Colonic mucosa (tissue), 4 donors: ENCODE measurements at regions not wholly inside any gene's neighbourhood (a gene's known extent, or its start where the extent isn't known, plus 50 kb on each side); places are given as distances from the start of the nearest gene placed in this dataset.

Experiments used
- DNase-seq: peaks from one replicate; pipeline ENCODE4 v3.0.0-alpha.2; 2020
- H3K27ac ChIP-seq: fragments of 200-600 bp; one replicate; pipeline ENCODE4 v1.8.0; 2021
- H3K27me3 ChIP-seq: fragments of 200-600 bp; one replicate; pipeline ENCODE4 v1.8.0; 2021
- H3K36me3 ChIP-seq: fragments of 200-600 bp; one replicate; pipeline ENCODE4 v1.8.0; 2021
- H3K4me1 ChIP-seq: fragments of 200-600 bp; one replicate; pipeline ENCODE4 v1.8.0; 2021; ENCODE audit warnings: mild to moderate bottlenecking
- H3K4me3 ChIP-seq: fragments of 200-600 bp; one replicate; pipeline ENCODE4 v1.8.0; 2021
- H3K9ac ChIP-seq, 2 donors: one replicate each; pipeline ENCODE4 v1.7.0; 2013; ENCODE audit warnings: control low read depth in 2 of 2, low read depth in 2 of 2, low read length in 2 of 2
- H3K9me3 ChIP-seq: fragments of 200-600 bp; one replicate; pipeline ENCODE4 v1.8.0; 2021
- CTCF ChIP-seq: fragments of 200-600 bp; IDR thresholded peaks from one replicate; pipeline ENCODE4 v1.8.0; 2022; ENCODE audit warnings: antibody characterized with exemption, mild to moderate bottlenecking
- intact Hi-C: fragments of 100-400 bp; cut with DNase I; formaldehyde crosslinking; loops from one replicate; pipeline ENCODE4 v1.14.1; 2022
- donor health status: healthy.
- donor health status: DM: no; HTN: no; CAD: no.
- donor health status: DM: no; HTN: no; CAD: no.

DNA sequence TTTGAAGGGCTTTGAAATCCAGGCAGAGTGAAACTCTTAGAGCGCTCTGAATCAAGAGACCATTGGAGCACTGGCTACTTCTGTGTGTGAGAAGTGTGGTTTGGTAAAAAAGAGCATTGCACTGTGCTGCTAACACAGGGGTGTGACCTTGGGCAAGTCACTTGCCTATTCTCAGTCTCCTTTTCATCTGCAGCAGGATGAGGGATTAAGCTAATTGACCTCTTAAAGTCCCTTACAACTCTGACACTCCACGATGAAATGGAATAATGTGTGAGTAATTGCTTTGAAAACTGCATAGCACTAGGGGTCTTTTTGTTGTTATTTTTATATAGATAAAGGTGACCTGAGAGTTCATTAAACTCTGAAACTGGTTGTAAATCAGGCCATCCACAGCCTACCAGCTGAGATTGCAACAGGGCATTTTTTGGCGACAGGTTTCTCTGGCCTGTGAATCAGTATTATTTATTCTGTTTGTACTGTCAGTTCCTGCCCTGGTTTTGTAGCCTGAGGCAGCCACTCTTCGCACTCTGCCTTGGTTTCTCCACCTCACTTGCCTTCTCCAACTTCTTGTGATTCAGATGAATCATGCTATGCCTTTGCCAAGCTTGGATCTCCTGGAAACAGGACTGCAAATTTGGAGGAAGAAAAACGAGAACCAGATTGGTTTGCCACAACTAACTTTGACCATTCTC is 159.9 kb upstream of the PARP11 start:
- intact Hi-C loops, result no loop called here
- no peak for TF ChIP-seq CTCF
- H3K27ac ChIP-seq, result no peak overlapping the region
- no peaks in the 10 kb centered on the region for H3K9me3 ChIP-seq
- no peak for DNase-seq
- peaks cover 2% of the 10 kb centered on the region for H3K4me1 ChIP-seq
- no peaks in the 10 kb centered on the region for H3K27me3 ChIP-seq
- H3K4me3 ChIP-seq, result no peak overlapping the region
- H3K36me3 ChIP-seq, result no peaks in the 10 kb centered on the region
- no peak overlapping the region for H3K9ac ChIP-seq

GRCh38 chr12:4031703-4032291 is 158.6 kb upstream of the PARP11 start:
- TF ChIP-seq CTCF, result no peak
- H3K4me3 ChIP-seq, result peak overlapping the region; percentile 24
- H3K36me3 ChIP-seq, result no peaks in the 10 kb centered on the region
- peak; percentile 29 for DNase-seq
- peak overlapping the region; percentile 37 for H3K27ac ChIP-seq
- peak overlapping the region; percentile 52 to 68 for H3K9ac ChIP-seq
- intact Hi-C loops, result no loop called here
- H3K9me3 ChIP-seq, result no peaks in the 10 kb centered on the region
- no peaks in the 10 kb centered on the region for H3K4me1 ChIP-seq
- no peaks in the 10 kb centered on the region for H3K27me3 ChIP-seq

DNA sequence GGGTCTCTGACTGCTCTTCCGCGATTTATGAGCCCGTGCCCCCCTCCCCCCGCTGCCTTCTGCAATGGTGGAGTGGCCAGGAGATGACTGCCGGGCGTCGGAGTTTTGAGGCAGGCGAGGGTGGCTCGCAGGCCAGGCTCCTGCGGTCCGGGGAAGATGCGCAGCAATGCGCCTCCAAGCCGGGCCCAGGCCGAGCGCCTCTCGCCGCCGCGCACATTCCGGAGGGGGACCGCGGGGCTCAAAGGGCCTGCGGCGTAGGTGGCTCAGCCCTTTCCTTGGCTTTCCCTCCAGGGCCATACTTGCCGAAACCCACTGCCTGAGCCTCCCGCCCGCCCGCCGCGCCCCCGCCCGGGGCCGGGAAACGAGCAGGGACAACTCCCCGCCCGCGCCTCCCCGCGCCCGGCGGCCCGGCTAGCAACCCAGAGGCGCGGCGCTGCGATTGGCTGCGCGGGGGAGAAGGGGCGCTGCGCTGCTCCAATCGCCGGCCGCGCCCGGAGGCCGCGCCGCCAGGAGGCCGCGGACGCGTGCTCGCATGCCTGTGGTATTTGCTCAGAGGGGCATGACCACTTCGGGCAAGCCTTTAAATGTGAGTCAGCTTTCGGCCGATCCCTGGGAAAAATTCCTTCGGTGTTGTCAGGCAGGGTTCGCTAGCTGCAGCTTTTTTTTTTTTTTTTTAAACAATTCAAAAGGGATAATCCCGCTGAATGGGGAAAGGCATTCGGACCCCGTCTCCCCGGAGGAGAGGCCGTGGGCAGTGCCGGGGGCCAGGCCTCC is 157.9 kb upstream of the PARP11 start:
- peak overlapping the region; percentile 66 to 82 for H3K9ac ChIP-seq

DNA sequence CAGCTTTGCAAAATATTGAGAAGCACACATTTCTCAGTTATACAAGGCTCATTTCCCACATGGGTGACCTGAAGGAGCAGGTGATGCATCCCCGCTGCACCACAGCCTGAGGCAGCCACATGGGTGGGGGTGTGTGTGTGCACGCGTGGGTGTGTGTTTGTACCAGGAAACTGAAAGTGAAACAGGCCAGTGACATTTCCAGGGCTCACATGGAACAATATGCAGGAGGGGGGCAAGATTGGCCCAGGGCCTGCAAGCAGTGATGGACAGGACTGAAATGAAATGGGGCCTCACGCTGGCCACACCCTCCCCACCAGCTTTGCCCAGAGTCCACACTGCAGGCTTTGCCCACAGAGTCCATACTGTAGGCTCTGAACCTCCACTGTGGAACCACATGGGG is 154.2 kb upstream of the PARP11 start:
- DNase-seq, result no peak
- TF ChIP-seq CTCF, result no peak
- H3K4me1 ChIP-seq, result no peaks in the 10 kb centered on the region
- H3K9ac ChIP-seq, result no peak overlapping the region
- intact Hi-C loops, result no loop called here
- no peaks in the 10 kb centered on the region for H3K9me3 ChIP-seq
- H3K36me3 ChIP-seq, result no peaks in the 10 kb centered on the region
- H3K27me3 ChIP-seq, result no peaks in the 10 kb centered on the region
- H3K27ac ChIP-seq, result no peak overlapping the region
- no peak overlapping the region for H3K4me3 ChIP-seq

More for the DNA sequence above, 157.9 kb upstream of the PARP11 start:
- H3K4me1 ChIP-seq, result no peaks in the 10 kb centered on the region
- no peak for TF ChIP-seq CTCF
- intact Hi-C loops, result no loop called here
- no peaks in the 10 kb centered on the region for H3K36me3 ChIP-seq
- DNase-seq, result peak; percentile 90
- H3K27me3 ChIP-seq, result no peaks in the 10 kb centered on the region
- H3K4me3 ChIP-seq, result peak overlapping the region; percentile 24
- H3K27ac ChIP-seq, result peak overlapping the region; percentile 37
- no peaks in the 10 kb centered on the region for H3K9me3 ChIP-seq

DNA sequence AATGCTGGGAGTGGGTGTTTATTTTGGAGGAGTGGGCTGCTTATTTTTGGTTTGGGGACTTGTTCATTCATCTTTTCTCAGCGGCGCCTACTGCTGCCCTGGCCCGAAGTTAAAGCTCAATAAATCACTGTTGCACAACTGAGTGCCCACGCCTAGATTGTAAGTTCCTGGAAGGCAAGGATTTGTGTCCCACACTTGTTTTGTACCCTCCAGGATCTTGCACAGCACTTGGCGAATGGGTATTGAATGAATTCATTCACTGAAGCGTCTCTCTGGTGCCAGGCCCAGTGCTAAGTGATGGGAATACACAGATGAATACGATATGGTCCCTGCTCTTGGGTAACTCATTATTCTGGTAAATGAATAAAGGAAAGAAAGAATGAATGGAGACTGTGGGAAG is 153.3 kb upstream of the PARP11 start:
- intact Hi-C loops, result no loop called here
- Histone ChIP-seq H3K27ac (no peak overlapping the region), H3K36me3 (no peaks in the 10 kb centered on the region), H3K9ac (no peak overlapping the region), H3K4me3 (no peak overlapping the region), H3K4me1 (no peaks in the 10 kb centered on the region), H3K9me3 (no peaks in the 10 kb centered on the region), H3K27me3 (no peaks in the 10 kb centered on the region)
- TF ChIP-seq CTCF, result no peak
- DNase-seq, result no peak
